ENCODE measurements at regions not wholly inside any gene's neighbourhood (a gene's known extent, or its start where the extent isn't known, plus 50 kb on each side); places are given as distances from the start of the nearest gene placed in this dataset.
"Not testable (repeated sequence)": the region's sequence is repeated elsewhere in the genome, so short reads cannot be mapped to it uniquely, and the experiment has no call there.

GRCh38 chr18:30819619-30820018 is 222.9 kb downstream of the DSC3 start:
- FAIRE-seq, result no peak

- FAIRE-seq, result no peak
Observed at GRCh38 chr18:30814446-30814845, 228.1 kb downstream of the DSC3 start.

DNA sequence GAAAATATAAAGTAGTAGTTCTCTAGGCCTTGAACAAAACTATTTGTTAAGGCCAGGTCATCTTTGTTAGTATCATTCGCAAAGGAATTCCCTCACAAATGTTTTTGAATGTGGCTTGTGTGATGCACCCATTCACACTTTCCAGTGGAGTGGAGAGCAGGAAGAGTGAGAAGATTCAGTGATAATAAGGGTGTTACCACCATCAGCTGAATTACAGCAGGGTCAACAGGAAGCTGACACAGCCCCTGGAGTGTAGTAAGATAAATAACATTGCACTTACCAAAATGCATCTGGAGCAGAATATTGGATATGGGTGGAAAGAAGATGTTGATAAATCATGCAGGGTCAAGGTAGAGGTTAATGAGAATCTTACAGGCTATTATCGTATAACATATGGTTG is 231.0 kb downstream of the DSC3 start:
- no peak for FAIRE-seq

DNA sequence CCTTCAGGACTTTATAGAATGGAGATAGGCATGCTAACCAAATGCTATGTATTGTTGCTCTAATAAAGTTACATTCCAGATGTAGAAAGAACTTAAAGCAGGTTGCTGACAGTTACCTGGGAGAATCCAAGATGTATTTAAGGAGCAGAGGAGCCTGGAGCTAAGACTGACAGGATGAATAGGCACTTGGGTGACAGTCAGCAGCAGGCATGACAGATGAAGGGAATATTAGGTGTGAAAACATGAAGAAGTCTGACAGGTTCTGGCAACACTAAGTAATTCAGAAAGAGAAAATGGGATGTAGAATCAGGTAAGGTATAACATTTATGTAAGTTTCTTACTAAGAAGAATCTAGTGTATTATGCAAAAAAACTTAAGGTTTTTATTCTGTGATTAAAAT is 232.0 kb downstream of the DSC3 start:
- FAIRE-seq, result no peak

DNA sequence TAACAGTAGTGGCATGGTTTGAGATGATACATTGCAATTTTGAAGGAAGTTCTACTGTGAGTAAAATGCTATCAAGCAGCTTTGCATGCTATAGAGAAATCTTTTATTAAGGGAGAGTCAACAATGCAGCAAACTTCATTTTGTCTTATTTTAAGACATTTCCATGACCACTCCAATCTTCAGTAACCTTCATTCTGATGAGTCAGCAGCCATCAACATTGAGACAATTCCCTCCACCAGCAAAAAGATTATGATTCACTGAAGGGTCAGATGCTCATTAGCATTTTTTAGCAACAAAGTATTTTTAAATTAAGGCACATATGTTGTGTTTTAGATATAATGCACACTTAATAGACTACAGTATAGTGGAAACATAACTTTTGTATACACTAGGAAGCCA is 235.7 kb downstream of the DSC3 start:
- FAIRE-seq, result no peak

DNA sequence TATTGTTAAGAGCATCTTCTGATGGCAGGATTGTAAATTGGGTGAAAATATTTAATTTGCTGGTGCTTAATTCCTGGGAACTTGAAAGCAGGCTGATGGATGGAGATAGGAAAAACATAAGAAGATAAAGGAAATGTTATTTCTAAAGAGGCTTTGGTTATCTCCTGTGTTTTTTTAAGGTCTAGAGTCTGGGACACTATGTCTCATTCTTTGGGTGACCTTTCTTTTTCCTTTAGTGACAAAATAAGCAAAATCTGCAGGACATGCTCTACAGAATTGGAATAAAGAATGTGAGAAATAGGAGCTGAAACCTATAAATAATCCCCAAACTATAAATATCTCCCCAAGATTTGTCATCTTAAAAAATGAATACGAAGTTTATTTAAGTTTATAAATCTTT is 241.7 kb downstream of the DSC3 start:
- no peak for FAIRE-seq

DNA sequence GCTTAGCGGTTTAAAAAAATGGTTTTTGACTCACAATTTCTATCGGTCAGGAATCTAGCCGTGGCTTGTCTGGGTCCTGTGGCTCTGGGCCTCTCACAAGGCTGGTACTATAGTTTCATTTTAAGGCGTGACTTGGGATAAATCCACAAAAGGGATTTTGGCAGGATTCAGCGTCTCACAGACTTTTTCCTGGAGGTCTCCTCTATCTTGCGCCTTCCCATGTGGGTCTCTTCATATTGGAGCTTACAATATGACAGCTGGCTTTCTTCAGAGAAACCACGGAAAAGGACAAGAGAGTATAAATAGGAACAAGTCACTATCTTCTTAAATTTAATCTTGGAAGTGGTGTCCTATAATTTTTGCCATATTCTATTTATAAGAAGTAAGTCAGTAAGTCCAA is 250.5 kb downstream of the DSC3 start:
- FAIRE-seq, result no peak

DNA sequence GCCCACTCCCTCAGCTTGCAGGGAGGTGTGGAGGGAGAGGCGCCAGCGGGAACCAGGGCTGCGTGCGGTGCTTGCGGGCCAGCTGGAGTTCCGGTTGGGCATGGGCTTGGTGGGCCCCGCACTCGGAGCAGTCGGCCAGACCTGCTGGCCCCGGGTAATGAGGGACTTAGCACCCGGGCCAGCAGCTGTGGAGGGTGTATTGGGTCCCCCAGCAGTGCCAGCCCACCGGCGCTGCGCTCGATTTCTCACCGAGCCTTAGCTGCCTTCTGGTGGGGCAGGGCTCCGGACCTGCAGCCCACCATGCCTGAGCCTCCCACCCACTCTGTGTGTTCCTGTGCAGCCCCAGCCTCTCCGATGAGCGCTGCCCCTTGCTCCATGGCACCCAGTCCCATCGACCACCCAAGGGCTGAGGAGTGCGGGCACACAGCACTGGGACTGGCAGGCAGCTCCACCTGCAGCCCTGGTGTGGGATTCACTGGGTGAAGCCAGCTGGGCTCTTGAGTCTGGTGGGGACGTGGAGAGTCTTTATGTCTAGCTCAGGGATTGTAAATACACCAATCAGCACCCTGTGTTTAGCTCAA is 254.0 kb downstream of the DSC3 start:
- FAIRE-seq, result not testable (repeated sequence)

DNA sequence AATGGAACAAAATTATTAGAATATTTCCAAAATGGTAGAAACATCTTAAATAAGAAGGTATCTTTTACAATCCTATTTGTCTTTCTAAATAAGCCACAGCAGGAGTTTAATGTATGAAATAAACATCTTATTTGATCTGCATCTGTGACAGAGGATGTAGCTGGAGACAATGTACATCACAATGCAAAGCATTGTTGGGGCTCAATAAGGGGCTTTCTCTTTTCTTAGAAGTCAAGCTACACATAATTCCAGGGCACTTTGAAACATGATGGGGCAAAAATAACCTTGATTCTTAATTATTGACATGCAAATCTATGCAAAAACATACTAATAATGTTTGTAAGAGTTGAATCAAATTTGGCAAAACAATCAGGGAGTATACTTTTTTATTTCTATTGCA is 255.1 kb downstream of the DSC3 start:
- FAIRE-seq, result no peak

DNA sequence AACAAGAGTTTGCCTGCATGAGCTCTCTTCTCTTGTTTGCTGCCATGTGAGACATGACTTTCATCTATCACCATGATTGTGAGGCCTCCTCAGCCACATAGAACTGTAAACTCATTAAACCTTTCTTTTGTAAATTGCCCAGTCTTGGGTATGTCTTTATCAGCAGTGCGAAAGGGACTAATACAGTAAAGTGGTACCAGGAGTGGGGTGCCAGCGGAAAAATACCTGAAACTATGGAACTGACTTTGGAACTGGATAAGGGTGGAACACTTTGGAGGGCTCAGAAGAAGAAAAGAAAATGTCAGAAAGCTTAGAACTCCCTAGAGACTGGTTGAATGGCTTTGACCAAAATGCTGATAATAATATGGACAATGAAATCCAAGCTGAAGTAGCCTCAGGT is 260.9 kb downstream of the DSC3 start:
- FAIRE-seq, result no peak

DNA sequence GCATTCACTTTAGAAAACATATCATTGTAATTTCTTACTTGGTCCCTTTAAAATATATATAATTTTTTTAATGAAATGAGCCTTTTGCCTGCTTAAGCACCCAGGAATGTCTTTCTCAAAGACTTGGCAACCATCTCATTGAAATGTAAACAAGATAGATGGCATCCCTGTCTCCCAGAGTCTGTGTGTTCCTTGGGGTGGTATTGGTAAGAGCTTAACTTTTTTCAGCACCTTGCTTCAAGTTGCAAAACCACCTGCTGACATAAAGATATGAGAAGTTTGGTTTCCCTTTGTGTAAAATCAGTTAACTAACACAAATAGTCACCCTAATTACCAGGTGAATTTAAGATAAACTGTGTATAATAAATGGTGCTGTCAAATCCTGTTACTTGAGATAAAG is 266.9 kb downstream of the DSC3 start:
- FAIRE-seq, result no peak

DNA sequence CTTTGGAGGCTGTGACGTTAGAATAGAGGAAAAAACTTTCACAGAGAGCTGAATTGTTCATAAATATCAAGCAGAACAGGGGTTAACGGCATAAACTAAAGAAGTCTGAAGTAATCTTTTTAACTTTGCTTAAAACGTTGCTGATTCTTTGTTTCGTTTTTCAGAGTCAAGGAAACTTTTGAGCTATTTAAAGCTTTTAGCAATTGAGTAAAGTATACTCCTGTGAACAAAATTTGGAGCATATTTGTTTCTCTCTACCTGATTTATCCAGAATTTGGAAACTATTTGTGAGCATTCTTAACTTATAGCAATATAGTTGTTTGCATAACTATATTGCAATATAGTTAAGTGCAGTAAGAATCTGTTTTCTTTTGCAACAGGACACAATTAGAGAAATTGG is 270.4 kb downstream of the DSC3 start:
- not testable (repeated sequence) for FAIRE-seq

DNA sequence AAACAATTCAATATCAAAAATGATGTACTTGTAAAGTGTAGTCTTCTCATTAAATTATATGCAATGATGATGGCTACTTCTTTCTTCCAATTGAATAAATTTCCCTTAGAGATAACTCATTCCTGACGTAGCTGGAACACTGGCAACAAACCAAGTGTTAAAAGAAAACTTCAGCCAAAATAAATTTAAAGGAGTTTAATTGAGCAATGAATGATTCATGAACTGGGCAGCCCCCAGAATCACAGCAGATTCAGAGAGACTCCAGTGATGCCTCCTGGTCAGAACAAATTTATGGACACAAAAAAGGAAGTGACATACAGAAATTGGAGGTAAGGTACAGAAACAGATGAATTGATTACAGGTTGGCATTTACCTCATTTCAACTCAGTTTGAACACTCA is 276.5 kb downstream of the DSC3 start:
- no peak for FAIRE-seq

GRCh38 chr18:30765247-30765646 is 277.3 kb downstream of the DSC3 start:
- no peak for FAIRE-seq

- FAIRE-seq, result no peak
Observed at GRCh38 chr18:30763902-30764350, 278.6 kb downstream of the DSC3 start.

DNA sequence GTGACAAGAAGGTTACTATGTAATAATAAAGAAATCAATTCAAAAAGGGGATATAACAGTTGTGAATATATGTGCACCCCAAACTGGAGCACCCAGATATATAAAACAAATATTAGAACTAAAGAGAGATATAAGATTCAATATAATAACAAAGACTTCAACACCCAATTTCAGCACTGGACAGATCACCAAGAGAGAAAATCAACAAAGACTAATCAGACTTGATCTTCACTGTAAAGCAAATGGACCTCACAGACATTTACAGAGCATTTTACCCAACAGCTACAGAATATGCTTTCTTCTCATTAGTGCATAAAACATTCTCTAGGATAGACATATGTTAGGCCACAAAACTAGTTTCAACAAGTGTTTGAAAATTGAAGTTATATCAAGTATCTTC is 287.7 kb downstream of the DSC3 start:
- no peak for FAIRE-seq

DNA sequence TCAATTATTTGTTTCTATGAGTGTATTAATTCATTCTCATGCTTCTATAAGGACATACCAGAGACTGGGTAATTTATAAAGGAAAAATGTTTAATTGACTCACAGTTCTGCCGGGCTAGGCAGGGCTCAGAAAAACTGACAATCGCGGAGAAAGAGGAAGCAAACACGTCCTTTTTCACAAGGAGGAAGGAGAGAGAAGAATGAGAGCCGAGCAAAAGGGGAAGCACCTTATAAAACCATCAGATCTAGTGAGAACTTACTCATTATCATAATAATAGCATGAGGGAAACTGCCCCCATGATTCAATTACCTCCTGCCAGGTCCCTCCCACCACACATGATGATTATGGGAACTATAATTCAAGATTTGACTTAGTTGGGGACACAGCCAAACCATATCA is 294.0 kb downstream of the DSC3 start:
- no peak for FAIRE-seq

DNA sequence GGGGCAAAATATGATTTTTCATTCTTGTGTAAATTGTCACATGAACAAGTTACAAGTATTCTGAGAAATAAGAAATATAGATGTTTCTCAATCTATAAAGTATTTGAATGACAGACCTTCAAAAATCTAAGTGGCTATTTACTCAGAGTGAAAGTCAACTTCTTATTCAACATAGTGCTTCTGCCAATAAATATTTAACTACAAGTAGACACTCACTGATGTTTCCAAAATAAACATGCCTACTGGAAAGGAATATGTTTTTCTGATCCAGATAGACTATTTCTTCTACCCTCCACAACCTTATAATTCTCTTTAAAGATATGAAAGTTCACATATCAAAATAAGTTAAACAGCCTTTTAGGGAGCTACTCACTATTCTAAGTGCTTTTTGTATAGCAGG is 296.3 kb downstream of the DSC3 start:
- FAIRE-seq, result no peak

DNA sequence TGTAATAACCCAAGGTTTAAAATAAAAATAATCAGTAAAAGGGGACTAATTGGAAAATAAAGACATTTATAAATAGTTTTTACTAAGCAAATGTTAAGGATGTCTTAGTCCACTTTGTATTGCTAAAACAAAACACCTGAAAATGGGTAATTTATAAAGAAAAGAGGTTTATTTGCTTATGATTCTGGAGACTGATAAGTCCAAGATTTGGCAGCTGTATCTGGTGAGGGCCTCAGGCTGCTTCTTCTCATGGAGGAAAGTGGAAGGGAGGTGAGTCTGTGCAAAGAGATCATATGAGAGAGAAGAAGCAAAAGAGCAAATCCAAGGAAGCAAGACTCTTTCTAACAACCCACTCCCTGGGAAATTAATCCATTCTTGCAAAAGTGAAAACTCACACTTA is 299.5 kb downstream of the DSC3 start:
- no peak for FAIRE-seq

DNA sequence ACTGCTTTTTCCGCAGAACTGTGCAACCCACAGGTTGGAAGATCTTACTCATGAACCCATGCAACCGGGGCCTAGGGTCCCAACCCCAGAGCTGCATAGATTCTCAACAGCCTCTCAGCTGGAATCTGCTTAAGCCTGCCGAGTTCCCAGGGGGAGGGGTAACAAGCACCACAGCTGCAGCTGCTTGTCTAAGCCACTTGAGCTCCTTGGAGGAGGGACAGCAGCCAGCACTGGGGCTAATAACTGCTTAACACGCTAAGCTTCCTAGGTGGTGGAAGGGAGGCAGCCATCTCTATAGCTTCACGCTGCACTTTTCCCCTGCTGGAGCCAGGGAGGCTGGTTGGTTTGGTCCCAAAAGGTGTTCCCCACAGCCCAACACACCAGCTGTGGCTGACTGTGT is 311.6 kb downstream of the DSC3 start:
- FAIRE-seq, result no peak

- no peak for FAIRE-seq
Observed at GRCh38 chr18:30727849-30728248, 314.7 kb downstream of the DSC3 start.

DNA sequence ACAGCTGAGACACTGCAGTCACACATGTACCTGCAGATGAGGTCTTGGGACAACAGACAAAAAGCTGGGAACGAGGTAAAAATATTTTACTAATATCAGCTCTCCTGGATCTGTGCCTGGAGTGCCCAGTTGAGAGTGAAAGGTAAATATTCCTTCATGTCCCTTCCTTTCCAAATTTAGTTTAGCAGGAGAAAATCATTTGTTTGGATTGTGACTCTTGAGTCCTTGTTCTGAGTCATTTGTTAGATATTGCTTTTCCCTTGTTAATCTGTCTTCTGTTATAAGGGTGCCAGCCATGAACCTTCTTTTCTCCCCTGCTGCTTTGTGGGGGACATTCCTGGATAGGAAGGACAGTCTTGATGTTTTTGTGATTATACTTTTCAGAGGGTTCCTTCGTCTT is 329.2 kb downstream of the DSC3 start:
- FAIRE-seq, result no peak

DNA sequence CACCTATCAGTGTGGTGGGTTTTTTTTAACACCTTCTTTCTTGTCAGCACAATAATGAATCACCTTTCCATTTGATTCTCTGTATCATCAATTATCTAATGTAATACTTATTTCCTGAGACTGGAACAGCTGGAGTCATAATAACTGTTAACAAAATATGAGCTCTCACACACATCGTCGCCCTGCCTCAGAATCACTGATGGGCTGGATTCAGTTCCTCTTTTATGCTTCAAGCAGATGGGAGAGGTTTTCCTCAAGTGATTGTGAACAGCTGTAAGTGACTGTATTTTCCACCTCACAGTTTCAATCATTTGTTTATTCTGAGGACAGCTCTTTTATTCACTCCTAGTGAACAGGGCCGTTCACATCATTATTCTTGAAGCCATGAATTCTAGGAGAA is 330.2 kb downstream of the DSC3 start:
- no peak for FAIRE-seq

- no peak for FAIRE-seq
Observed at GRCh38 chr18:30709595-30709994, 332.9 kb downstream of the DSC3 start.

- no peak for FAIRE-seq
Observed at GRCh38 chr18:30705943-30706342, 336.6 kb downstream of the DSC3 start.

- FAIRE-seq, result no peak
Observed at GRCh38 chr18:30698571-30698970, 344.0 kb downstream of the DSC3 start.
